ENCODE measurements at regions not wholly inside any gene's neighbourhood (a gene's known extent, or its start where the extent isn't known, plus 50 kb on each side); places are given as distances from the start of the nearest gene placed in this dataset.

DNA sequence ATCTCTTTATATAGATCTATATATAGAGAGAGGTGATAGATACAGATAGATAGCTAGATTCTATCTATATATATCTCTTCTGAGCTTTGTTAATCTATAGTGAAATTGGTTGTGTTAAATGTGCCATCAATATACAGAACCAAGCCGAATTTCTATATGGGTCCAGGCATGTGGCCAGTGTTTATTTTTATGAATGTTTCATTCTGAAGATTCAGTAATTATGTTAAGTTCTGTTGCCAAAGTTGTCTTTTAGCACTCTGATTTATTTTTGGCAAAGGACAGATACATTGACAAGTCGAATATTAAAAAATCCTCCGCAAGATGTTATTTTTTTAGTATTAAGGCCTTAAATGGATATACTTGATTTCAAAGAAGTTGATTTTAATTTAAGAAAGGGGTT lies 190.4 kb upstream of the HTR2A start:
- Histone ChIP-seq H3K23ac (ENCODE audit: insufficient read length, low read depth, low read length) (no peak overlapping the region), H3K14ac (ENCODE audit: insufficient read depth, low read length) (no peak overlapping the region), H2BK12ac (ENCODE audit: insufficient read length, low read depth, low read length) (no peak overlapping the region), H4K91ac (ENCODE audit: insufficient read length, low read depth, low read length) (no peak overlapping the region), H3K9ac (ENCODE audit: extremely low read depth, insufficient read length, low read length) (no peak overlapping the region), H2AK5ac (ENCODE audit: insufficient read length, low read length) (no peak overlapping the region), H4K8ac (replicated peaks; ENCODE audit: insufficient read length, low read depth, low read length) (no peak overlapping the region), H2BK5ac (ENCODE audit: insufficient read length, low read length) (no peak overlapping the region), H3K23me2 (ENCODE audit: insufficient read length, low read depth, low read length, poor library complexity, severe bottlenecking) (no peaks in the 10 kb centered on the region), H3K4me1 (ENCODE audit: insufficient read depth, low read length) (no peaks in the 10 kb centered on the region), H3K79me1 (ENCODE audit: insufficient read depth, low read depth, low read length, poor library complexity, severe bottlenecking) (no peaks in the 10 kb centered on the region), H2AFZ (ENCODE audit: low read length) (no peak overlapping the region), H3K9me3 (ENCODE audit: control insufficient read depth, low read depth, low read length) (no peaks in the 10 kb centered on the region), H2BK120ac (ENCODE audit: low read depth, low read length, poor library complexity, severe bottlenecking) (no peak overlapping the region), H3K27me3 (ENCODE audit: insufficient read depth, low read length) (no peaks in the 10 kb centered on the region), H3K27ac (ENCODE audit: insufficient read length, low read depth, low read length) (no peak overlapping the region), H3K4ac (ENCODE audit: low read depth, low read length) (no peak overlapping the region), H3T11ph (ENCODE audit: low read length) (no peak overlapping the region), H3K4me2 (ENCODE audit: insufficient read depth, insufficient read length, low read length) (no peak overlapping the region), H4K5ac (ENCODE audit: insufficient read length, low read depth, low read length) (no peak overlapping the region), H3K79me2 (ENCODE audit: insufficient read depth, low read length) (no peaks in the 10 kb centered on the region), H3K18ac (ENCODE audit: insufficient read length, low read depth, low read length) (no peak overlapping the region), H4K20me1 (ENCODE audit: control insufficient read depth, insufficient read depth, insufficient read length) (no peaks in the 10 kb centered on the region), H2BK20ac (ENCODE audit: low read depth, low read length, poor library complexity, severe bottlenecking) (no peak overlapping the region), H3K56ac (ENCODE audit: insufficient read length, low read depth, low read length) (no peak overlapping the region), H2BK15ac (ENCODE audit: low read depth, low read length) (no peak overlapping the region)
- no peak for DNase-seq
- Mint-ChIP-seq H3K4me1 (no peaks in the 10 kb centered on the region; a peak in 1 of 4 replicates), H3K27me3 (ENCODE audit: low read depth) (no peaks in the 10 kb centered on the region), H3K9me3 (peaks cover 0 to 1% of the 10 kb centered on the region in 2 experiments; a peak in 1 of 5 replicates), H3K4me3 (no peak overlapping the region), H3K36me3 (ENCODE audit: insufficient read depth in 1 of 3, low read depth in 3 of 3) (peaks cover 0 to 11% (median 3%) of the 10 kb centered on the region in 3 experiments; a peak in 2 of 7 replicates), H3K27ac (no peak overlapping the region)
- TF ChIP-seq CTCF (conservative IDR thresholded peaks at IDR 0.05) = no peak
- no CpG with 5 or more reads among the region's 3 CpGs for WGBS (ENCODE audit: extremely low coverage, insufficient read length, low lambda C conversion rate)

All from H9 (cell line).